ENCODE measurements at regions not wholly inside any gene's neighbourhood (a gene's known extent, or its start where the extent isn't known, plus 50 kb on each side); places are given as distances from the start of the nearest gene placed in this dataset.

DNA sequence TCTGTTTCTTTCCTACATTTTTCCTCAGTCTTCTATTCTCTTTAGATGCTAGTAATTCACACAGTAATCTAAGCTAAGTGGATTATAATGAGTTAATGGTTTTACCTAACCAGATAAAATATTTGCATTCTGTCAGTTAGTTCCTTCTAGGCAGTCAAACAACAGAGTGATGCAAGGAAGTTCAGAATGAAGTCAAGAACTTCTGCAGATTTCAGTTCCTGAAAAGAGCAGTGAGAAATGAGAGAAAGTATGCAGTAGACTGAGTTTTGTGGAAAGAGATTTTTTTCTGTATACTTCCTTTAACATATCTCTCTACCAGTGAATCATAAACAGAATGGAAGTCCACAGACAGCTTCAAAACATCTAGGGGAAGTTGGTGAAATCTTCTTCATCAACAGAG is 774.0 kb upstream of the POU3F4 start:
- no peak for TF ChIP-seq CTCF (conservative IDR thresholded peaks at IDR 0.05)
- TF ChIP-seq EZH2 (IDR thresholded peaks at IDR 0.05; ENCODE audit: low read depth), result no peak
